ENCODE measurements at regions not wholly inside any gene's neighbourhood (a gene's known extent, or its start where the extent isn't known, plus 50 kb on each side); places are given as distances from the start of the nearest gene placed in this dataset.

GRCh38 chr6:117072134-117072533 lies 193.2 kb upstream of the VGLL2 start:
- DNase-seq (ENCODE audit: extremely low spot score, unreplicated experiment): no peak
- no peak overlapping the region for H3K27ac Mint-ChIP-seq
- H3K4me3 Mint-ChIP-seq: no peak overlapping the region
- H3K9me3 Mint-ChIP-seq: no peaks in the 10 kb centered on the region
- no peaks in the 10 kb centered on the region for H3K36me3 Mint-ChIP-seq
- H3K27me3 Mint-ChIP-seq: peaks cover 3% of the 10 kb centered on the region
- TF ChIP-seq, protein P1, sequence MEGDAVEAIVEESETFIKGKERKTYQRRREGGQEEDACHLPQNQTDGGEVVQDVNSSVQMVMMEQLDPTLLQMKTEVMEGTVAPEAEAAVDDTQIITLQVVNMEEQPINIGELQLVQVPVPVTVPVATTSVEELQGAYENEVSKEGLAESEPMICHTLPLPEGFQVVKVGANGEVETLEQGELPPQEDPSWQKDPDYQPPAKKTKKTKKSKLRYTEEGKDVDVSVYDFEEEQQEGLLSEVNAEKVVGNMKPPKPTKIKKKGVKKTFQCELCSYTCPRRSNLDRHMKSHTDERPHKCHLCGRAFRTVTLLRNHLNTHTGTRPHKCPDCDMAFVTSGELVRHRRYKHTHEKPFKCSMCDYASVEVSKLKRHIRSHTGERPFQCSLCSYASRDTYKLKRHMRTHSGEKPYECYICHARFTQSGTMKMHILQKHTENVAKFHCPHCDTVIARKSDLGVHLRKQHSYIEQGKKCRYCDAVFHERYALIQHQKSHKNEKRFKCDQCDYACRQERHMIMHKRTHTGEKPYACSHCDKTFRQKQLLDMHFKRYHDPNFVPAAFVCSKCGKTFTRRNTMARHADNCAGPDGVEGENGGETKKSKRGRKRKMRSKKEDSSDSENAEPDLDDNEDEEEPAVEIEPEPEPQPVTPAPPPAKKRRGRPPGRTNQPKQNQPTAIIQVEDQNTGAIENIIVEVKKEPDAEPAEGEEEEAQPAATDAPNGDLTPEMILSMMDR (conservative IDR thresholded peaks at IDR 0.05): no peak
- peaks cover 10% of the 10 kb centered on the region for H3K4me1 Mint-ChIP-seq (ENCODE audit: unreplicated experiment)

DNA sequence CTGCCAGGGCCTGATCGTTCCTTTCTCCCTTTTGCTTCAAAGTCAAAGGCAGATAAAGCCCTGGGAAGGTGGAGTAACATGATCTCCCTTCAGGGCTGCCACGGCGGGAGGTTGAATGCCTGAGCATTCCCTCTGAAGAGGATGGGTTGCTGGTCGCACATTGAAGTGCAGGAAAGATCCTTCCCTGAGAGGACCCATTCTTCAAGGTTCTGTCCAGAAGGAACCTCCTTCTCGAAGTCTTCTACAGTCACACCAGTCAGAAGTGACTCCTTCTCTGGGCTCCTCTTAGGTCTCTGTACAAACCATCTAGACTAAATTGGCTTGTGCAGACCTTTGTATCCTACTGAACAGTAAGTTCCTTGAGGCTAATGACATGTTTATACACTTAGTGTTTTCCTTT lies 192.6 kb upstream of the VGLL2 start:
- peaks cover 3% of the 10 kb centered on the region for H3K27me3 Mint-ChIP-seq
- no peak for DNase-seq (ENCODE audit: extremely low spot score, unreplicated experiment)
- no peaks in the 10 kb centered on the region for H3K36me3 Mint-ChIP-seq
- H3K27ac Mint-ChIP-seq: no peak overlapping the region
- TF ChIP-seq, protein P1 (conservative IDR thresholded peaks at IDR 0.05): no peak
- H3K4me3 Mint-ChIP-seq: no peak overlapping the region
- peaks cover 10% of the 10 kb centered on the region for H3K4me1 Mint-ChIP-seq (ENCODE audit: unreplicated experiment)
- no peaks in the 10 kb centered on the region for H3K9me3 Mint-ChIP-seq

GRCh38 chr6:117074672-117075071 lies 190.7 kb upstream of the VGLL2 start:
- Mint-ChIP-seq H3K9me3 (no peaks in the 10 kb centered on the region), H3K27me3 (peaks cover 3% of the 10 kb centered on the region), H3K4me3 (no peak overlapping the region), H3K36me3 (no peaks in the 10 kb centered on the region), H3K4me1 (ENCODE audit: unreplicated experiment) (peaks cover 10% of the 10 kb centered on the region), H3K27ac (no peak overlapping the region)
- TF ChIP-seq, protein P1 (conservative IDR thresholded peaks at IDR 0.05): no peak
- no peak for DNase-seq (ENCODE audit: extremely low spot score, unreplicated experiment)

GRCh38 chr6:117075218-117075617 lies 190.1 kb upstream of the VGLL2 start:
- DNase-seq (ENCODE audit: extremely low spot score, unreplicated experiment): no peak
- H3K9me3 Mint-ChIP-seq: no peaks in the 10 kb centered on the region
- peaks cover 10% of the 10 kb centered on the region for H3K4me1 Mint-ChIP-seq (ENCODE audit: unreplicated experiment)
- H3K27me3 Mint-ChIP-seq: peaks cover 3% of the 10 kb centered on the region
- TF ChIP-seq, protein P1 (conservative IDR thresholded peaks at IDR 0.05): no peak
- no peak overlapping the region for H3K4me3 Mint-ChIP-seq
- H3K27ac Mint-ChIP-seq: no peak overlapping the region
- H3K36me3 Mint-ChIP-seq: no peaks in the 10 kb centered on the region

GRCh38 chr6:117076076-117076475 lies 189.3 kb upstream of the VGLL2 start:
- peaks cover 10% of the 10 kb centered on the region for H3K4me1 Mint-ChIP-seq (ENCODE audit: unreplicated experiment)
- peaks cover 3% of the 10 kb centered on the region for H3K27me3 Mint-ChIP-seq
- no peak overlapping the region for H3K4me3 Mint-ChIP-seq
- H3K27ac Mint-ChIP-seq: no peak overlapping the region
- no peak for DNase-seq (ENCODE audit: extremely low spot score, unreplicated experiment)
- H3K36me3 Mint-ChIP-seq: no peaks in the 10 kb centered on the region
- no peaks in the 10 kb centered on the region for H3K9me3 Mint-ChIP-seq
- TF ChIP-seq, protein P1 (conservative IDR thresholded peaks at IDR 0.05): no peak

- H3K36me3 Mint-ChIP-seq: no peaks in the 10 kb centered on the region
- H3K27me3 Mint-ChIP-seq: peaks cover 3% of the 10 kb centered on the region
- H3K9me3 Mint-ChIP-seq: no peaks in the 10 kb centered on the region
- no peak for DNase-seq (ENCODE audit: extremely low spot score, unreplicated experiment)
- TF ChIP-seq, protein P1 (conservative IDR thresholded peaks at IDR 0.05): no peak
- no peak overlapping the region for H3K4me3 Mint-ChIP-seq
- H3K4me1 Mint-ChIP-seq (ENCODE audit: unreplicated experiment): peaks cover 8% of the 10 kb centered on the region
- no peak overlapping the region for H3K27ac Mint-ChIP-seq
Measured at GRCh38 chr6:117077300-117077699, 188.1 kb upstream of the VGLL2 start.
